Neural cell (in vitro differentiated cells): ENCODE measurements at regions not wholly inside any gene's neighbourhood (a gene's known extent, or its start where the extent isn't known, plus 50 kb on each side); places are given as distances from the start of the nearest gene placed in this dataset.

ENCODE experiments used
- H2AFZ ChIP-seq: fragments of 200-600, 300-800 bp; sonication (generic), shearing (Covaris generic); 2 replicates; pipeline ENCODE4 v1.6.0; 2014; ENCODE audit warnings: low read depth, mild to moderate bottlenecking, antibody characterized with exemption, low read length, moderate library complexity
- H3F3A ChIP-seq: fragments of 200-600 bp; shearing (Covaris generic); 2 replicates; pipeline ENCODE4 v1.6.1; 2016; ENCODE audit warnings: mild to moderate bottlenecking, moderate library complexity, mixed read lengths, antibody characterized with exemption, low read length; ENCODE audit not compliant: insufficient read depth, poor library complexity, severe bottlenecking
- H3K27ac ChIP-seq: fragments of 200-600, 300-800 bp; sonication (generic), shearing (Covaris generic); 2 replicates; pipeline ENCODE4 v1.5.1; 2014; ENCODE audit warnings: mild to moderate bottlenecking, low read length, moderate library complexity
- H3K27me3 ChIP-seq: fragments of 300-800, 200-600 bp; sonication (generic), shearing (Covaris generic); 2 replicates; pipeline ENCODE4 v1.6.0; 2014; ENCODE audit warnings: mild to moderate bottlenecking, low read depth, low read length, moderate library complexity; ENCODE audit not compliant: insufficient read depth
- H3K36me3 ChIP-seq: fragments of 300-800, 200-600 bp; sonication (generic), shearing (Covaris generic); 2 replicates; pipeline ENCODE4 v1.5.1; 2014; ENCODE audit warnings: mild to moderate bottlenecking, antibody characterized with exemption, low read length, moderate library complexity; ENCODE audit not compliant: insufficient read depth
- H3K4me2 ChIP-seq: fragments of 300-800, 200-600 bp; sonication (generic), shearing (Covaris generic); 2 replicates; pipeline ENCODE4 v1.6.0; 2014; ENCODE audit warnings: mild to moderate bottlenecking, low read length
- H3K4me3 ChIP-seq: fragments of 300-800, 200-600 bp; sonication (generic), shearing (Covaris generic); 2 replicates; pipeline ENCODE4 v1.5.1; 2014; ENCODE audit warnings: mild to moderate bottlenecking, low read length, moderate library complexity
- H3K79me2 ChIP-seq: fragments of 200-600 bp; shearing (Covaris generic); replicated peaks from 2 replicates; pipeline ENCODE4 v1.6.0; 2014; ENCODE audit warnings: mild to moderate bottlenecking, low read length, moderate library complexity; ENCODE audit not compliant: insufficient read depth
- H3K9ac ChIP-seq: fragments of 300-800, 200-600 bp; sonication (generic), shearing (Covaris generic); 2 replicates; pipeline ENCODE4 v1.6.1; 2016; ENCODE audit warnings: mild to moderate bottlenecking, low read length, mixed read lengths
- H3K9me2 ChIP-seq: fragments of 200-600 bp; shearing (Covaris generic); 2 replicates; pipeline ENCODE4 v1.6.1; 2016; ENCODE audit warnings: mild to moderate bottlenecking, low read length, mixed read lengths; ENCODE audit not compliant: insufficient read depth
- H3K9me3 ChIP-seq: fragments of 200-600, 300-800 bp; sonication (generic), shearing (Covaris generic); 2 replicates; pipeline ENCODE4 v1.6.1; 2016; ENCODE audit warnings: mild to moderate bottlenecking, mixed run types, low read length, moderate library complexity, mixed read lengths
- H4K20me1 ChIP-seq: fragments of 200-600 bp; shearing (Covaris generic); 2 replicates; pipeline ENCODE4 v1.6.1; 2016; ENCODE audit warnings: mild to moderate bottlenecking, mixed run types; ENCODE audit not compliant: insufficient read depth
- EP300 ChIP-seq: fragments of 450-650 bp; conservative IDR thresholded peaks from 2 replicates; pipeline ENCODE4 v1.6.1; 2014; ENCODE audit warnings: antibody characterized with exemption, mild to moderate bottlenecking, moderate library complexity; ENCODE audit not compliant: poor library complexity, severe bottlenecking
- EZH2 ChIP-seq: fragments of 200-600, 300-800 bp; shearing (Covaris generic), sonication (generic); IDR thresholded peaks from 2 replicates; pipeline ENCODE4 v1.6.1; 2014; ENCODE audit warnings: antibody characterized with exemption, low read length, borderline replicate concordance, mild to moderate bottlenecking; ENCODE audit not compliant: insufficient read depth, poor library complexity, severe bottlenecking
- MXI1 ChIP-seq: fragments of 450-650 bp; conservative IDR thresholded peaks from 2 replicates; pipeline ENCODE4 v1.6.1; 2014; ENCODE audit warnings: antibody characterized with exemption, mild to moderate bottlenecking; ENCODE audit not compliant: poor library complexity, severe bottlenecking
- POLR2AphosphoS5 ChIP-seq: IDR thresholded peaks from 2 replicates; pipeline ENCODE4 v1.6.1; 2012
- RAD21 ChIP-seq: fragments of 450-650 bp; conservative IDR thresholded peaks from 2 replicates; pipeline ENCODE4 v1.6.1; 2014; ENCODE audit warnings: antibody characterized with exemption, mild to moderate bottlenecking, moderate library complexity
- SMC3 ChIP-seq: fragments of 450-650 bp; conservative IDR thresholded peaks from 2 replicates; pipeline ENCODE4 v1.6.1; 2014; ENCODE audit warnings: antibody characterized with exemption, mild to moderate bottlenecking, moderate library complexity; ENCODE audit not compliant: poor library complexity
- TAF1 ChIP-seq: IDR thresholded peaks from 2 replicates; pipeline ENCODE4 v1.6.1; 2012; ENCODE audit warnings: low read depth
- TF ChIP-seq, protein P1 (sequence below): fragments of 450-650 bp; IDR thresholded peaks from 2 replicates; pipeline ENCODE4 v1.5.1; 2014; ENCODE audit warnings: antibody characterized with exemption, mild to moderate bottlenecking, moderate library complexity; ENCODE audit not compliant: poor library complexity, severe bottlenecking
- TF ChIP-seq, protein P2 (sequence below): IDR thresholded peaks from 2 replicates; pipeline ENCODE4 v1.6.1; 2012; ENCODE audit warnings: borderline replicate concordance

- Histone ChIP-seq H3K9me2 (no peaks in the 10 kb centered on the region), H3K4me2 (no peak overlapping the region), H2AFZ (no peak overlapping the region), H3K9me3 (no peaks in the 10 kb centered on the region), H3K36me3 (no peaks in the 10 kb centered on the region), H3K4me3 (no peak overlapping the region), H3K9ac (no peak overlapping the region), H3F3A (no peaks in the 10 kb centered on the region), H3K27me3 (no peaks in the 10 kb centered on the region), H4K20me1 (no peaks in the 10 kb centered on the region), H3K27ac (no peak overlapping the region), H3K79me2 (no peaks in the 10 kb centered on the region)
- no peak for TF ChIP-seq RAD21
- no peak for TF ChIP-seq SMC3
- TF ChIP-seq TAF1: no peak
- no peak for TF ChIP-seq EZH2
- TF ChIP-seq EP300: no peak
These were observed 206.6 kb downstream of the SPRY2 start for GRCh38 chr13:80134346-80134745.

DNA sequence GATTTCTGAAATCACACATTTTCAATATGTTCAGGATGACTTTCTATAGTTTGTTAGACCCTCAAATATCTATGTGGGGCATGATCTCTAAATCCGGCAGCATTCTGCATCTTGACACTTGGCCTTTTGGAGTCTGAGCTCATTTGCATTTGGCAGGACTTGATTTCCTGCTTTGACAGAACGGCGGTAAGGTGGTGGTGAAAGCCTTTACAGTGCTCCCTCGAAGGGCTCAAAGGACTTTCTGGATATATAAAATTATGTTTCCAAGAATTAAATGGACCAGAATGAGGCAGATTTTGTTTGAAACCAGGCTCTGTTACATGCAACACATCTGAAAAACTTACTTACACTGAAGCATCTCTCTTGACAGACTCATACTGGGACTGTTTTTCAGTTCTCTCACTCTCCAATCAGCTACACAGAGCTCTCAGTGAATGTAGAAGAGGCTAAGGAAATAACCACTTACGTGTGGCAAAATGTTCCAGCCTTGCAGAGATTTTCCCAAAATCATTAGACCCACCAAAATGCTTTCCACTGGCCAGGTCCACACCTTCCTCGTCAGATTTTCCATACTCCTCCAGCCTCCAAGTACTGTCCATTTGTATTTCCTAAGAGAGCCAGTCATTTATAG lies 207.2 kb downstream of the SPRY2 start:
- Histone ChIP-seq H3K27ac (no peak overlapping the region), H3K9ac (no peak overlapping the region), H3K4me2 (no peak overlapping the region), H3K9me2 (no peaks in the 10 kb centered on the region), H2AFZ (no peak overlapping the region), H3K4me3 (no peak overlapping the region), H3K9me3 (no peaks in the 10 kb centered on the region), H4K20me1 (no peaks in the 10 kb centered on the region), H3K36me3 (no peaks in the 10 kb centered on the region), H3K27me3 (no peaks in the 10 kb centered on the region), H3K79me2 (no peaks in the 10 kb centered on the region), H3F3A (no peaks in the 10 kb centered on the region)
- TF ChIP-seq TAF1 (no peak), EZH2 (no peak), MXI1 (no peak), RAD21 (no peak), EP300 (no peak), SMC3 (no peak), POLR2AphosphoS5 (no peak)
- TF ChIP-seq, protein P1, sequence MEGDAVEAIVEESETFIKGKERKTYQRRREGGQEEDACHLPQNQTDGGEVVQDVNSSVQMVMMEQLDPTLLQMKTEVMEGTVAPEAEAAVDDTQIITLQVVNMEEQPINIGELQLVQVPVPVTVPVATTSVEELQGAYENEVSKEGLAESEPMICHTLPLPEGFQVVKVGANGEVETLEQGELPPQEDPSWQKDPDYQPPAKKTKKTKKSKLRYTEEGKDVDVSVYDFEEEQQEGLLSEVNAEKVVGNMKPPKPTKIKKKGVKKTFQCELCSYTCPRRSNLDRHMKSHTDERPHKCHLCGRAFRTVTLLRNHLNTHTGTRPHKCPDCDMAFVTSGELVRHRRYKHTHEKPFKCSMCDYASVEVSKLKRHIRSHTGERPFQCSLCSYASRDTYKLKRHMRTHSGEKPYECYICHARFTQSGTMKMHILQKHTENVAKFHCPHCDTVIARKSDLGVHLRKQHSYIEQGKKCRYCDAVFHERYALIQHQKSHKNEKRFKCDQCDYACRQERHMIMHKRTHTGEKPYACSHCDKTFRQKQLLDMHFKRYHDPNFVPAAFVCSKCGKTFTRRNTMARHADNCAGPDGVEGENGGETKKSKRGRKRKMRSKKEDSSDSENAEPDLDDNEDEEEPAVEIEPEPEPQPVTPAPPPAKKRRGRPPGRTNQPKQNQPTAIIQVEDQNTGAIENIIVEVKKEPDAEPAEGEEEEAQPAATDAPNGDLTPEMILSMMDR: no peak
- TF ChIP-seq, protein P2, sequence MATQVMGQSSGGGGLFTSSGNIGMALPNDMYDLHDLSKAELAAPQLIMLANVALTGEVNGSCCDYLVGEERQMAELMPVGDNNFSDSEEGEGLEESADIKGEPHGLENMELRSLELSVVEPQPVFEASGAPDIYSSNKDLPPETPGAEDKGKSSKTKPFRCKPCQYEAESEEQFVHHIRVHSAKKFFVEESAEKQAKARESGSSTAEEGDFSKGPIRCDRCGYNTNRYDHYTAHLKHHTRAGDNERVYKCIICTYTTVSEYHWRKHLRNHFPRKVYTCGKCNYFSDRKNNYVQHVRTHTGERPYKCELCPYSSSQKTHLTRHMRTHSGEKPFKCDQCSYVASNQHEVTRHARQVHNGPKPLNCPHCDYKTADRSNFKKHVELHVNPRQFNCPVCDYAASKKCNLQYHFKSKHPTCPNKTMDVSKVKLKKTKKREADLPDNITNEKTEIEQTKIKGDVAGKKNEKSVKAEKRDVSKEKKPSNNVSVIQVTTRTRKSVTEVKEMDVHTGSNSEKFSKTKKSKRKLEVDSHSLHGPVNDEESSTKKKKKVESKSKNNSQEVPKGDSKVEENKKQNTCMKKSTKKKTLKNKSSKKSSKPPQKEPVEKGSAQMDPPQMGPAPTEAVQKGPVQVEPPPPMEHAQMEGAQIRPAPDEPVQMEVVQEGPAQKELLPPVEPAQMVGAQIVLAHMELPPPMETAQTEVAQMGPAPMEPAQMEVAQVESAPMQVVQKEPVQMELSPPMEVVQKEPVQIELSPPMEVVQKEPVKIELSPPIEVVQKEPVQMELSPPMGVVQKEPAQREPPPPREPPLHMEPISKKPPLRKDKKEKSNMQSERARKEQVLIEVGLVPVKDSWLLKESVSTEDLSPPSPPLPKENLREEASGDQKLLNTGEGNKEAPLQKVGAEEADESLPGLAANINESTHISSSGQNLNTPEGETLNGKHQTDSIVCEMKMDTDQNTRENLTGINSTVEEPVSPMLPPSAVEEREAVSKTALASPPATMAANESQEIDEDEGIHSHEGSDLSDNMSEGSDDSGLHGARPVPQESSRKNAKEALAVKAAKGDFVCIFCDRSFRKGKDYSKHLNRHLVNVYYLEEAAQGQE: no peak
